ENCODE measurements at regions not wholly inside any gene's neighbourhood (a gene's known extent, or its start where the extent isn't known, plus 50 kb on each side); places are given as distances from the start of the nearest gene placed in this dataset.
A peak's percentile ranks its signal among the peaks of the same experiment; 100 is the strongest.

GRCh38 chr16:73192232-73192894, 144.4 kb upstream of the ZFHX3 start:
- no peak overlapping the region for H4K91ac ChIP-seq (ENCODE audit: low read length)
- no peak overlapping the region for H3K23ac ChIP-seq (ENCODE audit: low read length in 2 of 2)
- no peaks in the 10 kb centered on the region for H3K4me1 ChIP-seq (ENCODE audit: control insufficient read depth, insufficient read depth, low read depth, low read length)
- no peak overlapping the region for H3K18ac ChIP-seq (ENCODE audit: low read depth in 1 of 2, low read length in 2 of 2)
- H3K36me3 ChIP-seq (ENCODE audit: control insufficient read depth in 1 of 2, insufficient read depth in 2 of 2, low read depth in 1 of 2, low read length in 2 of 2): no peaks in the 10 kb centered on the region
- H3K4me2 ChIP-seq (ENCODE audit: low read length, poor library complexity, severe bottlenecking): no peak overlapping the region
- no peak overlapping the region for H2BK12ac ChIP-seq (ENCODE audit: low read length in 2 of 2)
- no peak overlapping the region for H3K4ac ChIP-seq (ENCODE audit: low read depth in 1 of 2, low read length in 2 of 2)
- H3K27ac ChIP-seq (ENCODE audit: low read length, poor library complexity, severe bottlenecking): no peak overlapping the region
- no peak overlapping the region for H2BK120ac ChIP-seq (ENCODE audit: low read depth, low read length)
- no peak for DNase-seq
- no peak overlapping the region for H3K14ac ChIP-seq (ENCODE audit: low read length in 2 of 2)
- no peak overlapping the region for H3K4me3 ChIP-seq (ENCODE audit: insufficient read depth in 1 of 2, low read depth in 1 of 2, low read length in 2 of 2)
- no peak overlapping the region for H2AK5ac ChIP-seq (ENCODE audit: low read length, severe bottlenecking)
- H3K79me1 ChIP-seq (replicated peaks; ENCODE audit: low read length, poor library complexity, severe bottlenecking): no peaks in the 10 kb centered on the region
- WGBS: 81% methylated on average over 18 of the region's 19 CpGs
- H4K8ac ChIP-seq (ENCODE audit: low read length): no peak overlapping the region
- H3K9ac ChIP-seq (ENCODE audit: low read length): peak overlapping the region; percentile 50
- H3K27me3 ChIP-seq (ENCODE audit: control insufficient read depth in 1 of 2, insufficient read depth in 1 of 2, low read length in 2 of 2): peaks cover 0 to 33% of the 10 kb centered on the region in 2 experiments
- H3K9me3 ChIP-seq (ENCODE audit: control insufficient read depth, low read length): no peaks in the 10 kb centered on the region
- no peak overlapping the region for H2AFZ ChIP-seq (ENCODE audit: low read depth, low read length)
- H2BK5ac ChIP-seq (ENCODE audit: low read depth, low read length, poor library complexity, severe bottlenecking): no peak overlapping the region
- H2BK15ac ChIP-seq (ENCODE audit: low read depth, poor library complexity, severe bottlenecking): no peak overlapping the region

GRCh38 chr16:73191660-73192046, 143.7 kb upstream of the ZFHX3 start:
- H3K23ac ChIP-seq (ENCODE audit: low read length in 2 of 2): no peak overlapping the region
- no peak overlapping the region for H3K18ac ChIP-seq (ENCODE audit: low read depth in 1 of 2, low read length in 2 of 2)
- H3K36me3 ChIP-seq (ENCODE audit: control insufficient read depth in 1 of 2, insufficient read depth in 2 of 2, low read depth in 1 of 2, low read length in 2 of 2): no peaks in the 10 kb centered on the region
- no peak overlapping the region for H3K4me3 ChIP-seq (ENCODE audit: insufficient read depth in 1 of 2, low read depth in 1 of 2, low read length in 2 of 2)
- no peak overlapping the region for H2BK15ac ChIP-seq (ENCODE audit: low read depth, poor library complexity, severe bottlenecking)
- no peak overlapping the region for H4K8ac ChIP-seq (ENCODE audit: low read length)
- H3K4me2 ChIP-seq (ENCODE audit: low read length, poor library complexity, severe bottlenecking): no peak overlapping the region
- no peak overlapping the region for H2BK5ac ChIP-seq (ENCODE audit: low read depth, low read length, poor library complexity, severe bottlenecking)
- no peaks in the 10 kb centered on the region for H3K4me1 ChIP-seq (ENCODE audit: control insufficient read depth, insufficient read depth, low read depth, low read length)
- no peaks in the 10 kb centered on the region for H3K79me1 ChIP-seq (replicated peaks; ENCODE audit: low read length, poor library complexity, severe bottlenecking)
- no peak overlapping the region for H3K9ac ChIP-seq (ENCODE audit: low read length)
- H3K9me3 ChIP-seq (ENCODE audit: control insufficient read depth, low read length): no peaks in the 10 kb centered on the region
- 88% methylated on average over 5 of the region's 8 CpGs for WGBS
- H3K27me3 ChIP-seq (ENCODE audit: control insufficient read depth in 1 of 2, insufficient read depth in 1 of 2, low read length in 2 of 2): peaks cover 0 to 33% of the 10 kb centered on the region in 2 experiments
- no peak overlapping the region for H2BK120ac ChIP-seq (ENCODE audit: low read depth, low read length)
- no peak for DNase-seq
- H2BK12ac ChIP-seq (ENCODE audit: low read length in 2 of 2): no peak overlapping the region
- no peak overlapping the region for H3K4ac ChIP-seq (ENCODE audit: low read depth in 1 of 2, low read length in 2 of 2)
- no peak overlapping the region for H2AK5ac ChIP-seq (ENCODE audit: low read length, severe bottlenecking)
- H2AFZ ChIP-seq (ENCODE audit: low read depth, low read length): no peak overlapping the region
- H3K14ac ChIP-seq (ENCODE audit: low read length in 2 of 2): no peak overlapping the region
- no peak overlapping the region for H3K27ac ChIP-seq (ENCODE audit: low read length, poor library complexity, severe bottlenecking)
- no peak overlapping the region for H4K91ac ChIP-seq (ENCODE audit: low read length)

DNA sequence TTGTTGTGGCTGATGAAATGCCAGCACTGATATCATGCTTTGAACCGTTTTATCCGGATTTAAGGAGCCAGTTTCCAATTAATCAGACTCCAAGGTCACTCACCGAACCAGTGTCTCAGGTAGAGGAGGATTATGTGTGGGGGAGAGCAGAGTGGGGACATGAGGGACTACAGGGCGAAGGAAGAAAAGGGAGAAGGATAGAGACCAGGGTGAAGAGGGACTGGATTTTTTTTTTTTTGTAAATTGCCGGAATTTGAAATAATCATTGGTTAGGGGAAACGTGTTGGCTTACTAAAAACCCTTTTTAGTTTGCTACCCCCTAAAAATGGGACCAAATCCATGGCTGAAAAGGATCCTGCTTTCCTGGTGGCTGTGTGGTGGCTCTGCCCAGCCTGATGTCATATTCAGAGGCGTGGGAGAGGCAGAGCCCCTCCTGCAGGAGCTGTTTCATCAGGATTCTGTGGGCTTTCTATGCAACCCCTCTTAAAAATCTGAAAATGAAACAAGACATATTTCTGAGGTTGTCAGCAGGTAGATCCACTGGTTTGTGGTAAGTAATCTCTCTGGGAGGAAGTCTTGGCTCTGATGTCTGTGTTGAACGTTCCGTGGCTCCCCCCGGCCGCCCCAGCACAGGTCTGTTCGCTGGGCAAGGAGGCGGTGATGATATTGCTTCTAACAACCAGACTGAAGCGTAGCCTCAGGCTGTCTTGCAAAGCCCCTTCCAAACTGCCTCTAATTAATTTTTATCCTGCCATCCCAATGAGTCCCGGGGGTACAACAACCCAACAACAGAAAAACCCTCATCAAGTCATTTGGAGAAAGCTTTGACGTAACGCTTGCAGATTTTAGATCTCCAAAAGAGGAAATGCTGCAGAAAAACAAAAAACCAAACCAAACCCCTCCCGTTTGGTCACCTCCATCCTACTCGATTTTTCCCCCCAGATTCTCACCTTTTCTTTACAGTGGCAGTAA, 143.0 kb upstream of the ZFHX3 start:
- Histone ChIP-seq H2AFZ (ENCODE audit: low read depth, low read length) (no peak overlapping the region), H3K36me3 (ENCODE audit: control insufficient read depth in 1 of 2, insufficient read depth in 2 of 2, low read depth in 1 of 2, low read length in 2 of 2) (no peaks in the 10 kb centered on the region), H3K4me3 (ENCODE audit: insufficient read depth in 1 of 2, low read depth in 1 of 2, low read length in 2 of 2) (no peak overlapping the region), H3K79me1 (replicated peaks; ENCODE audit: low read length, poor library complexity, severe bottlenecking) (no peaks in the 10 kb centered on the region), H2BK12ac (ENCODE audit: low read length in 2 of 2) (no peak overlapping the region), H3K18ac (ENCODE audit: low read depth in 1 of 2, low read length in 2 of 2) (no peak overlapping the region), H2AK5ac (ENCODE audit: low read length, severe bottlenecking) (no peak overlapping the region), H3K4me2 (ENCODE audit: low read length, poor library complexity, severe bottlenecking) (no peak overlapping the region), H3K27ac (ENCODE audit: low read length, poor library complexity, severe bottlenecking) (no peak overlapping the region), H3K9me3 (ENCODE audit: control insufficient read depth, low read length) (no peaks in the 10 kb centered on the region), H2BK120ac (ENCODE audit: low read depth, low read length) (no peak overlapping the region), H3K9ac (ENCODE audit: low read length) (no peak overlapping the region), H4K8ac (ENCODE audit: low read length) (no peak overlapping the region), H3K23ac (ENCODE audit: low read length in 2 of 2) (no peak overlapping the region), H3K4ac (ENCODE audit: low read depth in 1 of 2, low read length in 2 of 2) (no peak overlapping the region), H3K4me1 (ENCODE audit: control insufficient read depth, insufficient read depth, low read depth, low read length) (no peaks in the 10 kb centered on the region), H2BK5ac (ENCODE audit: low read depth, low read length, poor library complexity, severe bottlenecking) (no peak overlapping the region), H4K91ac (ENCODE audit: low read length) (no peak overlapping the region), H3K27me3 (ENCODE audit: control insufficient read depth in 1 of 2, insufficient read depth in 1 of 2, low read length in 2 of 2) (peaks cover 0 to 33% of the 10 kb centered on the region in 2 experiments), H2BK15ac (ENCODE audit: low read depth, poor library complexity, severe bottlenecking) (no peak overlapping the region), H3K14ac (ENCODE audit: low read length in 2 of 2) (no peak overlapping the region)
- WGBS: 88% methylated on average over 18 of the region's 19 CpGs
- DNase-seq: no peak

GRCh38 chr16:73190256-73190655, 142.3 kb upstream of the ZFHX3 start:
- Histone ChIP-seq H2BK12ac (ENCODE audit: low read length in 2 of 2) (no peak overlapping the region), H3K18ac (ENCODE audit: low read depth in 1 of 2, low read length in 2 of 2) (no peak overlapping the region), H2BK120ac (ENCODE audit: low read depth, low read length) (no peak overlapping the region), H3K27me3 (ENCODE audit: control insufficient read depth in 1 of 2, insufficient read depth in 1 of 2, low read length in 2 of 2) (peaks cover 0 to 33% of the 10 kb centered on the region in 2 experiments), H2BK5ac (ENCODE audit: low read depth, low read length, poor library complexity, severe bottlenecking) (no peak overlapping the region), H3K79me1 (replicated peaks; ENCODE audit: low read length, poor library complexity, severe bottlenecking) (no peaks in the 10 kb centered on the region), H3K4me2 (ENCODE audit: low read length, poor library complexity, severe bottlenecking) (no peak overlapping the region), H2AK5ac (ENCODE audit: low read length, severe bottlenecking) (no peak overlapping the region), H3K27ac (ENCODE audit: low read length, poor library complexity, severe bottlenecking) (no peak overlapping the region), H2BK15ac (ENCODE audit: low read depth, poor library complexity, severe bottlenecking) (no peak overlapping the region), H4K91ac (ENCODE audit: low read length) (no peak overlapping the region), H3K36me3 (ENCODE audit: control insufficient read depth in 1 of 2, insufficient read depth in 2 of 2, low read depth in 1 of 2, low read length in 2 of 2) (no peaks in the 10 kb centered on the region), H3K4me3 (ENCODE audit: insufficient read depth in 1 of 2, low read depth in 1 of 2, low read length in 2 of 2) (no peak overlapping the region), H3K4ac (ENCODE audit: low read depth in 1 of 2, low read length in 2 of 2) (no peak overlapping the region), H3K9ac (ENCODE audit: low read length) (no peak overlapping the region), H3K14ac (ENCODE audit: low read length in 2 of 2) (no peak overlapping the region), H3K9me3 (ENCODE audit: control insufficient read depth, low read length) (no peaks in the 10 kb centered on the region), H3K23ac (ENCODE audit: low read length in 2 of 2) (no peak overlapping the region), H4K8ac (ENCODE audit: low read length) (no peak overlapping the region), H3K4me1 (ENCODE audit: control insufficient read depth, insufficient read depth, low read depth, low read length) (no peaks in the 10 kb centered on the region), H2AFZ (ENCODE audit: low read depth, low read length) (no peak overlapping the region)
- WGBS: 100% methylated on average over 1 of the region's 2 CpGs
- DNase-seq: no peak

All from mesenchymal stem cell (in vitro differentiated cells and primary cell).